DMS153 (cell line): ENCODE measurements at regions not wholly inside any gene's neighbourhood (a gene's known extent, or its start where the extent isn't known, plus 50 kb on each side); places are given as distances from the start of the nearest gene placed in this dataset.

Experiments
- DNase-seq: peaks from one replicate; lab custom pipeline; 2025; lab: John Stamatoyannopoulos, UW

DNA sequence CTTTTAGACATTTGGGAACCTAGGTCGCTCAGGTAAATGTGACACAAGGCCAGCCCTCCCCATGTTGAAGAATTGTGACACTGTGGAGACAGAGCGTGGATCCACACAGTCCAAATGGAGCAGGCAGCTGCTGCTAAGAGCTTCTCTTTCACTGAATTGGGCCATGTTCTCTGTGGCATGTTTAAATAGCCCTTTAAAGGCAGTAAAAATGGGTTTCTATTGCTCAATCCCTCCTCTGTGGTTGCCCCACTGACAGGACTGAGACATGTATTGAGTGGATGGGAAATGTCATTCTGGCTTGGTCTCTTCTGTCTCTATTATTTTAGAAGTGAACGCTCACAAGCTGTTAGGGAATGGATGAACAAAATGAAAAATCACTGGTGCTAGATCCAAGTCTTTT is 84.0 kb upstream of the PRICKLE1 start:
- no peak for DNase-seq

GRCh38 chr12:42670719-42671118 is 81.2 kb upstream of the PRICKLE1 start:
- DNase-seq = no peak

GRCh38 chr12:42669553-42669952 is 80.0 kb upstream of the PRICKLE1 start:
- DNase-seq = no peak

DNA sequence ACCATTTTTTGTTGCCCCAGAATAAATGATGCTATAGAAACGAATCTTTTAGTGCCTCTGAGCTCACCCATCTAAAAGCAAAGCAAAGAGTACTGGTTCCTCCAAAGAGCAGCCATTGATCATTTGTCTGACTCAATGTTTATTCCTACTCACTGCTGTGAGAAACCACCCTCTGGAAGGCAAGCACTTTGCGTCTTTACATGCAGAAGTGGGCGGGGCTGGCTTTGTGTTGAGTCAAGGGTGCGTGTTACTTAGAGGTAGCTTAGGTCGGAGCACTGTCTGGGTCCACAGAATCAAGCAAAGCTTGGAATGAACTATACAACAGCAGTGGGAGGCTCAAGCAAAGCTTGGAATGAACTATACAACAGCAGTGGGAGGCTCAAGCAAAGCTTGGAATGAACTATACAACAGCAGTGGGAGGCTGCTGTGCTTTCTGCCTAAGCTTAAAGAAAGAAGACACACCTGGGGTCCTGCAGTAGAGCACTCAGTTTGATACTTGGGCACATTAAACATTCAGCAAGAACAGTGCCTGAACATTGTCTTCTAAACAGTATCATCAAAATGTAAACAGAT is 77.2 kb upstream of the PRICKLE1 start:
- no peak for DNase-seq

DNA sequence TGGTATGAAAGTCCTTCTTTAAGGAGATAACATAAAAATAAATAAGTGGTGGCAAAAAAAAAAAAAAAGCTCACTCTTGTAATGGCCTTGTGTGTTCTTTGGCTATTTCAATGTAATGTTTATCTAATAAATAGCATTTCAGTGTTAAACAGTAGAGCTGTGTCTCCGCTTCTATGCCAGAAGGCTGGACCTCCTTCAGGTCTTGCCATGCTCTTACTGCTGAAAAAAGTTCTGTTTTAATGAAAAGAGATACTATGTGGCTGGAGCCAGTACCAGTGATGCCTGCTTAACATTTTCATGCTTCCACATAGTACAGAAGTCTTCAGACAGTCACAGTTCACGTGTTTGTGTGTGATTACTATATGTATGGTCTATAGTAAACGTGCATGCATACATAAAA is 74.1 kb upstream of the PRICKLE1 start:
- no peak for DNase-seq

DNA sequence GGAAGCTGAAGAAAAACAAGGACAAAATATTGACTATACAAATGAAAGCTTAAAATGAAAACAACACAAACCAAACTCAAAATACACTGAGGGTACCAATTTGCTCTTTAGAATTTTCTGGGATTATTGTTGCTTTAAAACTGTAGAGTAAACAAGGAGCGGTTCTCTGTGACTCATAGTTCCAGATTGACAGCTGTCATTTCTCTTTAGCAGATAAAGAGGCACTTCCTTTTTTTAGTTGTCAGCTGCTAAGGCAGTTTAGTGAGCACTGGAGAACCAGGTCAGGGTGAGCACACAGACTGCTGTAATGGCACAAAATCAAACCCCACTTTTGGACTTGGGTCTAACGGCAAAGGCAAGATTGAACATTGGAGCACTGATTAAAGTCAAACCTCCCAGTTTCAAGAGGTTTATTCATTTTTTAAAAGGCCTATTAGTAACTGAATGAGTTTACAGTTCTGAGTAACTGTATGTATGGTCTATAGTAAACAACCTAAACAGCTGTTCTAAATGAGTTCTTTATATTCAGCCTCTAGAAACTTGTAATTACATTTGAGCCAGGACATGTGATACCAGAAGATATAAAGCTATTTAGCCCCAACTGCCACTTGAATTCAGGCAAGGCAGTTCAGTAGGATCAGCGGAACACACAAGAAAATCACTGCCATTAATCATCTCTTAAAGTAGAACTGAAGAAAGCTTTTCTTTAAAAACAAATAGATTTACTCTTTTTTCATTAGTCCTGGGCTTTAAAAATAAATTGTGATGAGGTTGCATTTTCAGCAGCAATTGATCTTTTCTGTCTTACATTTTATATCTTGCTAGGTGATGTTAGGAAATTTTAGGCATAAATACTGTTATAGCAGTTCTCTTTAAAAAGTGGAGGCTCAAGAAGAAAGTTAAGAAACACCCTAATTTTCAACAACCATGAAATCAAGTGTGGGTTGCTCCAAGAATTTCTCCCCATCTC is 71.7 kb upstream of the PRICKLE1 start:
- DNase-seq = no peak

DNA sequence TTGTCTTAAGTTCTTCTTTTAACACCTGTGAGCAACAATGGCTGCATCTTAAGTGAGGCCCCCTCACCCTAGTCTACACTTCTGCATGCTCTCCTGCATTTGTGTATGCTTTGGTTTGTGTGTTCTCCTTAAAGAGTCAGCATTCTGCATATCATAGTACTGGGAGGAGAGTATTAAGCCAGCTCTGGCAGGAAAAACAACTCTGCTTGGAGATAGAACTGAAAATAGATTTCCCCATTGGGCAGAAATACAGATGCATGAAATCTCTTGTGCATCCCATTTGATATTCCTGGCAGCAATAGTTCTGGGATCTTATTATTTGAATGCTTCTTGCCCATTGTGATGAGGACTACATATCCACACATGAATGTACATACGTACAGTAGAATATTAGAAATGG is 70.6 kb upstream of the PRICKLE1 start:
- DNase-seq = no peak

- no peak for DNase-seq
Measured at GRCh38 chr12:42652048-42652447, 62.5 kb upstream of the PRICKLE1 start.

DNA sequence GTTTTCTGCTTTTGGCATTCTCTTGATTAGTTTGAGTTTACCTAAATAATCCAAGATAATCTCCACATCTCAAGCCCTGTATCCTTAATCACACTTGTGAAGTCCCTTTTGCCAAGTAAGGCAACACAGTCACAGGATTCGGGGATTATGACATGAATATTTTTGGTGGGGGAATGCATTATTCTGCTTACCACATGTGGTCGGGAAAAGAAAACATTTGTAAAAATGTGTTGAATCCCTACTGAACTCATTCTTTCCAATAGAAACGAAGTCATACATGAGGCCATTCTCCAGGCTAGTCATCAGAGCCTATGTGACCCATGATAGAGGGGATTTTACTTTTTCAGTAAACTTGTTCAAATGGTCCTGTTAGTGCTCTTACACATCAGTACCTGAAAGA is 58.5 kb upstream of the PRICKLE1 start:
- DNase-seq = no peak

DNA sequence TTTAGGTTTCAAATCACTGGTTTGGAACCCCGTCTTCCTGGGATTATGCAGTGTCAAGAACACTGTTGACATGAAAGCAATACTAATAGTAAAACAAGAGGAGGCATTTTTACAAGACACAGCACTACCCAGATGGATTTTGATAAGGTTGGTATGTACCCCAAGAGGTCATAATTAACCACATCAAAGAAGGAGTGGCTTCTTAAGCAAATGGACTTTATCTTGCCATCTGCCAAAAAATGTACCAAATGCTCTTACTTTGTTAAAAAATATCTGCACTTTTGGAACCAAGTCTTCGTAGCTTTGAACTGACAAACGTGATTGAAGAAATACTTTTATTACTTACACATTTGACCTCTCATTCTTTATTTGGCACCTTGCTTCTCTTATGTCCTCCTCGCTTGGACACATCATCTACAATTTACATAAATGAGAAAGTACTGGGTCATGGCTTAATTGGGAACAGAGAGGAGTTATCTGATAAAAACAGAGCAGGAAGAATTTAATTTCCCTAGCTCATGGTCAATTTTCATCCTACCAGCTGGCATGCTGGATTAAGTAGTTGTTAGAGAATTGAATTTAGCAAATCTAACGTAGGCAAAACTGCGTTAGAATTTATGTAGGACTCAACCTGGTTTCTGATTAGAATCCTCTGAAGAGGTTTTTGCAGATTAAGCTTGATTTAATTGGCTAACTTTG is 54.5 kb upstream of the PRICKLE1 start:
- no peak for DNase-seq

DNA sequence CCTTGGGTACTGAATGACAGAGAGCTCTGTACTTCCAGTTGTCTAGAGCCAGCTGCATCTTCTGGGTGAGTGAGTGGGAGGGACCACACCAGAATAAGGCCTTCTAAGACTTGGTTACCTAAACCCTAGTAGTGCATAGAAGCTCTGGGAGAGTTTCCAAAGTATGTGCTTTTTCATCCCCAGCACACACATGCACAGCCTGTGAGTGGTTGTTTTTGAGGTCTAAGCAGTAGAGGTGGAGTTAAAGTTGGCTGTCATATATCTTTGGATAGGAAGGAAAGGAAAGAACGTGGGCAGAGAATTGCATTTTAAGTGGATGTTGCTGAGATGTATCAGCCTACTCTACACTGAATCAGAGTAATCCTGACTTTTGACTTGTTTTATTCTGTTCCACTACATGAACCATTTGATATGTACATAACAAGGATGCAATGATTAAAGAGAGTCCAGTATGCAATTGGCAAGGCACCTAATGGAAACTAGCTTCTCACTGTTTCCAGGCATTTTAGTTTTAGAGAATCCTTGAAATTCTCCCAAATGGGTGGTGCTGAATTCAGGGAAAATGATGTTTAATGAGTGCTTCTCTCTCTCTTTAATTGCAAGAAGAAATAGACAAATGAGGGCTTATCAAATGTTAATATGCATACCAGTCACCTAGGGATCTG is 51.8 kb upstream of the PRICKLE1 start:
- DNase-seq = no peak

DNA sequence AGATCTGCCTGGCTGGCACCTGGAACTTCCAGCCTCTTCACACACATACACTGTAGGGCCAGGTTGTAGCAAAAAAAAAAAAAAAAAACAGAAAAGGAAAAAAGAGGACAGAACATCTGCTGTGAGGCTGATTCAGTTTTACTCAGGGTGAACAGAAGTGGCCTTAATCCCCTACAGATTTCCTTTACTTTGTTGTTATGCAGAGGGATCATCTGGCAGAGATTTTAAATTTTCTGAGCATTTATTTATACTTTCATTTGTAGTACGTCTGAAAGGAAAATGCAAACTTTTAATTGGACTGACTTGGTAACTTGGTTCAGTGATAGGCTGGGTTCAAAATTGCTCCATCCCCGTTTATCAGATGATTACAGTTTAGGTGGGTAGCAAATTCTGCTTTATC is 50.8 kb upstream of the PRICKLE1 start:
- no peak for DNase-seq

DNA sequence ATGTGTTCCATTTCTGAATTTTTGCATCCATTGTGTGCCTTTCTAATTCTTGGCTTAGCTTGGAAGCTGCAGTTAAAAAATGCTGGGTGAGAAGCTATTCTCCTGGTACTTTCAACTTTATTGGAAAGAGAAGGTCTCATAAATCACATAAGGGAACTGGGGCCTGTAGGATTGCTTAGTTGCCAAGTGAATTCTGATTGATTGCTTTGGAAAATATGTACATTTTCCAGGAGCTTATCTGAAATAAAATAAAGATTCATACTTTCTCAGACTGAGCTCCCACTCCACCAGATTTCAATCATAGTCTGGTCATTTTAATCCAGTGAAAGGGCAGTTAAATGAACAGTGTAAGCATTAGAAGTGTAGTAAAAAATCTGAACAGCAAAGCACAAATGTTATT is 50.0 kb upstream of the PRICKLE1 start:
- DNase-seq = no peak
